IMR-90 (cell line): ENCODE measurements at regions not wholly inside any gene's neighbourhood (a gene's known extent, or its start where the extent isn't known, plus 50 kb on each side); places are given as distances from the start of the nearest gene placed in this dataset.

ENCODE experiments used
- FOS ChIP-seq: fragments of 150-350 bp; IDR thresholded peaks from 2 replicates; pipeline ENCODE4 v1.6.1; 2016; ENCODE audit warnings: low read depth, low read length
- MAZ ChIP-seq: IDR thresholded peaks from 2 replicates; pipeline ENCODE4 v1.6.1; 2012; ENCODE audit warnings: low read depth, mild to moderate bottlenecking, low read length, improper control_type of control experiment, moderate library complexity, borderline replicate concordance
- NFE2L2 ChIP-seq: fragments of 150-350 bp; IDR thresholded peaks from 2 replicates; pipeline ENCODE4 v1.6.1; 2016; ENCODE audit warnings: low read depth, mild to moderate bottlenecking, low read length
- TF ChIP-seq, protein P1 (sequence below): fragments of 150-350 bp; IDR thresholded peaks from 2 replicates; pipeline ENCODE4 v1.6.1; 2016; ENCODE audit warnings: low read depth, mild to moderate bottlenecking, low read length, moderate library complexity, borderline replicate concordance

DNA sequence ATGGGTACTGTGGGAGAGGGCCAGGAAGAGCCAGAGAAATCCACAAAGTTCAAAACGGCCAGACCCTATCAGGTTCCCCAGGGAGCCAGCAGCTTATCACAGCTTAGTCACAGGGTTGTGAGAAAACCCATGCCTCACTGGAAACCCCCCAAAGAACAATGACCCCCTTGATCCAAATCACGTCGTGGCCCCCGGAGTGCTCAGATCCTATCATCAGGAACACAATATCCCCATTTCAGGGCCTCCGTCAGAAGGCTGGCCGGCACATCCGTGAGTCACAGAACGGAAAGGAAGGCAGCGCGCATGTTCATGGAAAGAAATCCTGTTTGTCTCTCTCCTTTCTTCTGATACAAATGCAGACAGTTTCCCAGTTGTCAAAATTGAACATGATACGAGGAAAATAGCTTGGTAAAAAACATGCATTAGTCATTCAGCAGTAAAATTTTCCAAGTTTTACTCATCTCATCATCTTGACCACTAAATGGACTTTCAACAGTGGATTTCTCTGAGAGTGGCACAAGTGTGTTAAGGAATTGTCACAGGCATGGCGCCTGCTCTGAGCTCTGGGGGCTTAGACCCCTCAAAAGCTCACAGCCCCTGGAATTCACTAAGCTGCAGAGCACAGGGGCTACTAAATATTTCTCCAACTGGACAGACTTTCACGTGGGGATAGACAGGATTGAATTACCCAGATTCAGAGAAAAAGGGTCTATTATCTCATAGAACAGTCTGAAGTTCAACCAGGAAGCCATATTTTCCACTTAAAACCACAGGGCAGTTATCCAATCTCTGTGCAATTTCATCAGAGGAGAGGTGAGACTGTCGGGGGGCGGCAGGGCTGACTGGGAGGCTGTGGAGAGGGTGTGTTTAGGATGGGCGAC is 124.8 kb downstream of the RIPK4 start (continued):
- TF ChIP-seq FOS (peak; percentile 50; the same call in 1 of the 2 replicates), MAZ (peak; percentile 51; the same call in 1 of the 2 replicates), NFE2L2 (no peak)
- TF ChIP-seq, protein P1, sequence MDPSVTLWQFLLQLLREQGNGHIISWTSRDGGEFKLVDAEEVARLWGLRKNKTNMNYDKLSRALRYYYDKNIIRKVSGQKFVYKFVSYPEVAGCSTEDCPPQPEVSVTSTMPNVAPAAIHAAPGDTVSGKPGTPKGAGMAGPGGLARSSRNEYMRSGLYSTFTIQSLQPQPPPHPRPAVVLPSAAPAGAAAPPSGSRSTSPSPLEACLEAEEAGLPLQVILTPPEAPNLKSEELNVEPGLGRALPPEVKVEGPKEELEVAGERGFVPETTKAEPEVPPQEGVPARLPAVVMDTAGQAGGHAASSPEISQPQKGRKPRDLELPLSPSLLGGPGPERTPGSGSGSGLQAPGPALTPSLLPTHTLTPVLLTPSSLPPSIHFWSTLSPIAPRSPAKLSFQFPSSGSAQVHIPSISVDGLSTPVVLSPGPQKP, result no peak
